ENCODE measurements at regions not wholly inside any gene's neighbourhood (a gene's known extent, or its start where the extent isn't known, plus 50 kb on each side); places are given as distances from the start of the nearest gene placed in this dataset.

- no peak for TF ChIP-seq POLR2AphosphoS5 (IDR thresholded peaks at IDR 0.05; ENCODE audit: insufficient read depth in 1 of 2, low read depth in 1 of 2)
- no peak for TF ChIP-seq CTCF (IDR thresholded peaks at IDR 0.05)
Measured at GRCh38 chr1:213381572-213382084, 330.6 kb downstream of the RPS6KC1 start.
